GM18868 (cell line): ENCODE measurements at regions not wholly inside any gene's neighbourhood (a gene's known extent, or its start where the extent isn't known, plus 50 kb on each side); places are given as distances from the start of the nearest gene placed in this dataset.

Experiments used
- ATAC-seq: cut with Tn5 transposase; IDR thresholded peaks from one replicate; pipeline ENCODE4 v1.9.1; 2021; ENCODE audit warnings: mild to moderate bottlenecking, moderate library complexity; ENCODE audit not compliant: unreplicated experiment

- ATAC-seq, result no peak
These were observed 104.5 kb downstream of the RBM43 start for GRCh38 chr2:151157000-151157735.

- no peak for ATAC-seq
These were observed 105.2 kb downstream of the RBM43 start for GRCh38 chr2:151156431-151156830.

GRCh38 chr2:151153601-151154000, 108.1 kb downstream of the RBM43 start:
- no peak for ATAC-seq

DNA sequence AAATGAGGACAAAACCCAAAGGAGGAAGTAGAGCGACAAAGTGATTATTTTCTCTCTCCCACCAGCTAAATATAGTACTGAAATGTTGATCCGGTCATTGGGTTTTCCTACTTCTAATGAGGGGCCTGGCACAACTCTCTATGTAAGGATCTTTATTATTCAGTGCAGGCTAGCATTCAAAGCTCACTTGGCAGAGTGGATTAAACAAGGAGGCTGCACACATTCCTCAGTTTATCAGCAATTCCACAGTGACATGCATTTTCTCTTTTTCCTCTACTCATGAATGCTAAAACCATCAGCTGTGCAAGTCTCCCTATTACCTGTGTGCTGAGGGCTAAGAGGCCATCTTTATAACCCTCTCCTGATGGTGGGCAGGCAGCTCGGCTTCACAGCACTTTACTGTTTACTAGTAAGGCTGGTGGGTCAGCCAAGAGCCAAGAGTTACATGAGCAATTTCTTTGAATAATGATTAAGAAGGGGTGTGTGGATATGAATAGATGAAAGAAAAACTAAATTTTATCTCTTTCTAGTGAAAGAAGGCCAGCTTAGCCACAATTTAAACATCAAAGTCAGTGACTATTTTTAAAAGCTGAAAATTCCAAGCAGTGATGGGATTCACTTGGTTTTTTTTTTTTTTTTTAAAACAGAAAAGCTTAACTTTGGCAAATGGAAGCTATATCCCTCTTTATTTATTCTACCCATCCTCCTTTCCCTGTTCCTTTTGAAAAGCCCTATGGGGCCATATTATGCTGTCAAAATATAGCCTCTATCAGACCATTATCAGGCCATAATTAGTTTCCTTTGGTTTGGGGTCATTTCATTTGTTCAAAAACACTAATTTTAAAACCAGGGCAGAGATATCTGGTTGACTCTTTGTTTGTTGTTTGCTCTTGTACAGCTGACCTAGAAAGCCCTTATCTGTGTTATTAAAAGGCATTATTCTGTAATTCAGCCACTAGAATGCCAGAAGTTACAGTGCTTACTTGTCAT, 111.0 kb downstream of the RBM43 start:
- no peak for ATAC-seq

- no peak for ATAC-seq
These were observed 123.2 kb downstream of the RBM43 start for GRCh38 chr2:151138507-151138906.

- ATAC-seq, result no peak
These were observed 124.1 kb downstream of the RBM43 start for GRCh38 chr2:151137526-151137925.

DNA sequence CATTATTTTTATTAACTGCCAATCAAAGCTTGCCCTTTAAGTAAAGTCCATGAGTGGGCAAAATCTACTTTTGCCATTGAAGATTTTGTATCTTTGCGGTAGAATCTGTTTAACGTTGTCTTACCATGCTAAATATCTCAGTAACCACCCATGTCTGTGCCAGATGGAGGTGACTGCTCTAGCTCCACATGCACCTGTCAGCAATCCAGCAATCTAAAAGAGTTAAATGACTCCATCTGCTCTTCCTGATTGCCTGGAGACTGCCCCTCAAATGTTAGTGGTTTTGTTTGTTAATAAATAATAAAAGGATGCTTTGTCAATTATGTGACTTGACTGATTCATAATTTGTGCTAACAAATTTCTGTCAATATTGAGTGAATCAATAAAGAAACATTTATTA, 141.7 kb downstream of the RBM43 start:
- no peak for ATAC-seq

- no peak for ATAC-seq
These were observed 142.3 kb downstream of the RBM43 start for GRCh38 chr2:151119374-151119773.

DNA sequence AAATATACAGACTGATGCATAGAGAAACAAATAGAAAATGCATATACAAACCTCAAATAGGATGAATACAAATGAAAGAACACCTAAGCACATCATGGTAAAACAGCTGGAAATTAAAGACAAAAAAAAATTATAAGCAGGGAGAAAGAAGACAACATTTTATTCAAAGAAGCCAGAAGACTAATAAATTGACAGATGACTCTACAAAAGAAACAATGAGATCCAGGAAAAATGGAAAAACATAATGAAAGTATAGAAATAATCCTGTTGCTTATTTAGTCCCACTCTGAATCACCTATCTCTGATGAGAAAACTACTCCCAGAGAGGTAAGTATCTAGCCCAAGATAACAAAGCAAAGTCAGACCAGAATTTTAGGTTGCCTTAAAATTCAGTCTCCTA, 143.4 kb downstream of the RBM43 start:
- ATAC-seq, result no peak

GRCh38 chr2:151114874-151115273, 146.8 kb downstream of the RBM43 start:
- ATAC-seq, result no peak

DNA sequence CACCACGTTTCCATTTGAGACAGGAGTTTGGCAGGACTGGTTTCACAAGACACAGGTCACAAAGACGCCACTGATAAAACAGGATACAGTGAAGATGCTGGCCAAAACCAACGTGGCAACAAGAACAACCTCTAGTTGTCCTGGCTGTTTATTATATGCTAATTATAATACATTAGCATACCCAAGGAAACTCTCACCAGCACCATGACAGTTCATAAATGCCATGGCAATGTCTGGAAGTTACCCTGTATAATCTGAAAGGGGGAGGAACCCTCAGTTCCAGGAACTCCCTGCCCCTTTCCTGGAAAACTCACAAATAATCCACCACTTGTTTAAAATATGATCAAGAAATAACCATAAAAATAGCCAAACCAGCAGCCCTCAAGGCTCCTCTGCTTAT, 148.3 kb downstream of the RBM43 start:
- ATAC-seq, result no peak

- no peak for ATAC-seq
These were observed 149.9 kb downstream of the RBM43 start for GRCh38 chr2:151111599-151112278.

- no peak for ATAC-seq
These were observed 154.7 kb downstream of the RBM43 start for GRCh38 chr2:151106805-151107506.

DNA sequence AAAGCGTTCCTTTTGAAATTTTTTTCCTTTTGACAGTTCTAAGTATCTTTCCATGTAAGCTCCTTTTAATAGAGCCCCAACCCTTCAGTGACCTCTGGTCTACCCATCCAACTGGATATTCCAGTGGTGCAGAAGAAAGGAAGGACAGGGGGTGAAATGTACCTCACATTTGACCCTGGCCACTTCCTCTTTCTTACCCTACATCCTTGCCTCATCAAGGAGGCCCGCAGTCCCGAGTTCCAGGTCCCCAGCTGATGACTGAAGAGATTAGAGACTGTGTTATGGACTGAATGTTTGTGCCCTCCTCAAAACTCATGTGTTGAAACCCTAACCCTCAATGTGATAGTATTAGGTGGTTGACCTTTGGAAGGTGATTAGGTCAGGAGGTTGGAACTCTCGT, 158.1 kb downstream of the RBM43 start:
- ATAC-seq, result no peak

DNA sequence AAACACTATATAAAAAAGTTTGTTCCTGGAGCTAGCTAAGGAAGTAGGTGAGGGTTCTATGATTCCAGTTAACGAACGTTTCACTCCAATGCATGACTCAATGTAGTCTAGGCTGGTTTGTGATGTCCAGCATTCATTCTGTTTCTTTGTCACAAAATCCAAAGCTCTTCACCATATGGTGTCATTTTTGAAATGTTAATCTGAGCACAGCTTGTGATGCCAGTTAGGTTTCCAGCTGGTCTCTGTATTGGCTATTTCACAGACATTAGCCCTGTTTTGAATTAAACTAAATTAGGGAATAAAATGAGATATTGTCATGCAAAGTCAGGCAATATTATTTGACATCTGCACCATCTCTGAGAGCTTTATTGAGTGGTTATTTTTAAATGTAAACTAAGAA, 159.4 kb downstream of the RBM43 start:
- no peak for ATAC-seq

- ATAC-seq, result no peak
These were observed 162.8 kb downstream of the RBM43 start for GRCh38 chr2:151098841-151099240.

DNA sequence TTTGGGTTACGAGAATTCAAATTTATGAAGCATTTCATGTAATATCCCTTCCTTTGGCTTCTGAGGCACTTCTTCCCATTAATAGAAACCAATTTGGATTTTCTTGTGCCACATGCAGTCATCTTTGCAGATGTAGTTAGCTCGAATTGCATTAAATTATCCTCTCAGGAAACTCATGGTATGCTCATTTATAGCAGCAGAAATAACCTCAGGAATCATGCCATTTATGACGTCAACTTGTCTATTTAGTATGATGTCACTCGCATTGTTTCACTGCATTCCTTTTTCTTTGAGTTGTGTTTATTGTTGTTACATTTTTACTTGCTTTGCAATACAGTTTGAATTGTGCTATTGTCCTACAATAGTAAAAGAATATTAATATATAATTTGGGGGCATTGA, 163.8 kb downstream of the RBM43 start:
- no peak for ATAC-seq

DNA sequence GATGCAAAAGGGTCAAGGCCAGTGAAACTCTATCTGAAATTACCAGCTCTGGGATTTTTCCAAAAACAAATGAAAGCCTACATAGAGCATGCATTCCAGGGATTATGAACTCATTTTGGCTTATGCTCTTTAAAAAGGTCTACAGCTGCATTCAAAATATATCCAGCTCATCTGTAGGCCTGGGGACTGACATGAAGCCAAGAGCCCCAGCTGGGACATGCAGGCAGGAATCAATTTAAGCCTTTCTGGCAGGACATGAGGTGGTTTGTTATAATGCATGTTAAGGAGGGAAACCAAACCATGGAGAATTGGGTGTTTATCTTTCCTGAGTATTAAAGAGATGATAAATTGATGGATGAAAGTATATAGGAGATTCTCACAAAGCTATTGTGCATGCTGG, 164.5 kb downstream of the RBM43 start:
- ATAC-seq, result no peak

DNA sequence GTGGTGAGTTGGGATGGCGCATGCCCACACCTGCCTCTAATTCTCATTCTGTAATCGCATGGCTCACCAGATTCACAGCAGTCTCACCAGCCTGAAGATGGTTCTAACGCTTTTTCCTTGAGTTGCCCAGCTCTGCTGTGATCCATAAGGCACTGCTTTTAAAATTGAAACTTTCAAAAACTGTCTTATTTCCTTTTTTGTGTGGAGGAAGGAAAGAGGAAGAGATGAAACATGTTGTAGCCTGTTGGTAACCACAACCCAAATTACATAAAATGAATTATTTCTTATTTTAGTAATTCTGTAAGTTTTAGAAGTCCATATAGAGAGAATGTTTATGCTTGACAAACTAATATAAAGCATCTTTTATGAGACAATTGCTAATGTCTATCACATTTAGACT, 165.4 kb downstream of the RBM43 start:
- no peak for ATAC-seq

- no peak for ATAC-seq
These were observed 166.2 kb downstream of the RBM43 start for GRCh38 chr2:151095463-151095862.

- no peak for ATAC-seq
These were observed 170.1 kb downstream of the RBM43 start for GRCh38 chr2:151091583-151091982.
